ENCODE measurements at regions not wholly inside any gene's neighbourhood (a gene's known extent, or its start where the extent isn't known, plus 50 kb on each side); places are given as distances from the start of the nearest gene placed in this dataset.
A peak's percentile ranks its signal among the peaks of the same experiment; 100 is the strongest.

GRCh38 chr2:156883804-156884203 is 373.7 kb upstream of the GALNT5 start:
- no peak overlapping the region for H3K27ac ChIP-seq (ENCODE audit: low read depth)
- H3K4me1 ChIP-seq (ENCODE audit: insufficient read depth) = peaks cover 5% of the 10 kb centered on the region; the same call in 1 of the 2 replicates
- H3K4me3 Mint-ChIP-seq = no peak overlapping the region
- DNase-seq (ENCODE audit: low spot score) (no peak), ATAC-seq (no peak)
- no peaks in the 10 kb centered on the region for H3K79me2 ChIP-seq (replicated peaks; ENCODE audit: insufficient read depth)
- H3K27me3 Mint-ChIP-seq (ENCODE audit: insufficient read depth, low read depth, poor library complexity) = no peaks in the 10 kb centered on the region
- TF ChIP-seq, protein P1, sequence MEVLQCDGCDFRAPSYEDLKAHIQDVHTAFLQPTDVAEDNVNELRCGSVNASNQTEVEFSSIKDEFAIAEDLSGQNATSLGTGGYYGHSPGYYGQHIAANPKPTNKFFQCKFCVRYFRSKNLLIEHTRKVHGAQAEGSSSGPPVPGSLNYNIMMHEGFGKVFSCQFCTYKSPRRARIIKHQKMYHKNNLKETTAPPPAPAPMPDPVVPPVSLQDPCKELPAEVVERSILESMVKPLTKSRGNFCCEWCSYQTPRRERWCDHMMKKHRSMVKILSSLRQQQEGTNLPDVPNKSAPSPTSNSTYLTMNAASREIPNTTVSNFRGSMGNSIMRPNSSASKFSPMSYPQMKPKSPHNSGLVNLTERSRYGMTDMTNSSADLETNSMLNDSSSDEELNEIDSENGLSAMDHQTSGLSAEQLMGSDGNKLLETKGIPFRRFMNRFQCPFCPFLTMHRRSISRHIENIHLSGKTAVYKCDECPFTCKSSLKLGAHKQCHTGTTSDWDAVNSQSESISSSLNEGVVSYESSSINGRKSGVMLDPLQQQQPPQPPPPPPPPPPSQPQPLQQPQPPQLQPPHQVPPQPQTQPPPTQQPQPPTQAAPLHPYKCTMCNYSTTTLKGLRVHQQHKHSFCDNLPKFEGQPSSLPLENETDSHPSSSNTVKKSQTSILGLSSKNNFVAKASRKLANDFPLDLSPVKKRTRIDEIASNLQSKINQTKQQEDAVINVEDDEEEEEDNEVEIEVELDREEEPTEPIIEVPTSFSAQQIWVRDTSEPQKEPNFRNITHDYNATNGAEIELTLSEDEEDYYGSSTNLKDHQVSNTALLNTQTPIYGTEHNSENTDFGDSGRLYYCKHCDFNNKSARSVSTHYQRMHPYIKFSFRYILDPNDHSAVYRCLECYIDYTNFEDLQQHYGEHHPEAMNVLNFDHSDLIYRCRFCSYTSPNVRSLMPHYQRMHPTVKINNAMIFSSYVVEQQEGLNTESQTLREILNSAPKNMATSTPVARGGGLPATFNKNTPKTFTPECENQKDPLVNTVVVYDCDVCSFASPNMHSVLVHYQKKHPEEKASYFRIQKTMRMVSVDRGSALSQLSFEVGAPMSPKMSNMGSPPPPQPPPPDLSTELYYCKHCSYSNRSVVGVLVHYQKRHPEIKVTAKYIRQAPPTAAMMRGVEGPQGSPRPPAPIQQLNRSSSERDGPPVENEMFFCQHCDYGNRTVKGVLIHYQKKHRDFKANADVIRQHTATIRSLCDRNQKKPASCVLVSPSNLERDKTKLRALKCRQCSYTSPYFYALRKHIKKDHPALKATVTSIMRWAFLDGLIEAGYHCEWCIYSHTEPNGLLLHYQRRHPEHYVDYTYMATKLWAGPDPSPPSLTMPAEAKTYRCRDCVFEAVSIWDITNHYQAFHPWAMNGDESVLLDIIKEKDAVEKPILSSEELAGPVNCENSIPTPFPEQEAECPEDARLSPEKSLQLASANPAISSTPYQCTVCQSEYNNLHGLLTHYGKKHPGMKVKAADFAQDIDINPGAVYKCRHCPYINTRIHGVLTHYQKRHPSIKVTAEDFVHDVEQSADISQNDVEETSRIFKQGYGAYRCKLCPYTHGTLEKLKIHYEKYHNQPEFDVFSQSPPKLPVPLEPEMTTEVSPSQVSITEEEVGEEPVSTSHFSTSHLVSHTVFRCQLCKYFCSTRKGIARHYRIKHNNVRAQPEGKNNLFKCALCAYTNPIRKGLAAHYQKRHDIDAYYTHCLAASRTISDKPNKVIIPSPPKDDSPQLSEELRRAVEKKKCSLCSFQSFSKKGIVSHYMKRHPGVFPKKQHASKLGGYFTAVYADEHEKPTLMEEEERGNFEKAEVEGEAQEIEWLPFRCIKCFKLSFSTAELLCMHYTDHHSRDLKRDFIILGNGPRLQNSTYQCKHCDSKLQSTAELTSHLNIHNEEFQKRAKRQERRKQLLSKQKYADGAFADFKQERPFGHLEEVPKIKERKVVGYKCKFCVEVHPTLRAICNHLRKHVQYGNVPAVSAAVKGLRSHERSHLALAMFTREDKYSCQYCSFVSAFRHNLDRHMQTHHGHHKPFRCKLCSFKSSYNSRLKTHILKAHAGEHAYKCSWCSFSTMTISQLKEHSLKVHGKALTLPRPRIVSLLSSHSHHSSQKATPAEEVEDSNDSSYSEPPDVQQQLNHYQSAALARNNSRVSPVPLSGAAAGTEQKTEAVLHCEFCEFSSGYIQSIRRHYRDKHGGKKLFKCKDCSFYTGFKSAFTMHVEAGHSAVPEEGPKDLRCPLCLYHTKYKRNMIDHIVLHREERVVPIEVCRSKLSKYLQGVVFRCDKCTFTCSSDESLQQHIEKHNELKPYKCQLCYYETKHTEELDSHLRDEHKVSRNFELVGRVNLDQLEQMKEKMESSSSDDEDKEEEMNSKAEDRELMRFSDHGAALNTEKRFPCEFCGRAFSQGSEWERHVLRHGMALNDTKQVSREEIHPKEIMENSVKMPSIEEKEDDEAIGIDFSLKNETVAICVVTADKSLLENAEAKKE (CRISPR knock-in tag; IDR thresholded peaks at IDR 0.05) = no peak
- TF ChIP-seq CTCF (conservative IDR thresholded peaks at IDR 0.05; ENCODE audit: low read depth in 2 of 2) (no peak), STAT1 (IDR thresholded peaks at IDR 0.05; ENCODE audit: unreplicated experiment) (no peak), EZH2phosphoT487 (IDR thresholded peaks at IDR 0.05; ENCODE audit: unreplicated experiment) (no peak), ZNF331 (CRISPR knock-in tag; IDR thresholded peaks at IDR 0.05; ENCODE audit: low read depth) (no peak), REST (IDR thresholded peaks at IDR 0.05; ENCODE audit: unreplicated experiment) (no peak), POLR2AphosphoS5 (IDR thresholded peaks at IDR 0.05; ENCODE audit: low read depth) (no peak), ETS1 (IDR thresholded peaks at IDR 0.05) (no peak), ZNF114 (CRISPR knock-in tag; IDR thresholded peaks at IDR 0.05) (no peak), CREB1 (CRISPR knock-in tag; IDR thresholded peaks at IDR 0.05; ENCODE audit: low read depth) (no peak), JUNB (IDR thresholded peaks at IDR 0.05; ENCODE audit: unreplicated experiment) (no peak), NANOG (IDR thresholded peaks at IDR 0.05; ENCODE audit: borderline replicate concordance) (no peak), EZH2 (IDR thresholded peaks at IDR 0.05; ENCODE audit: low read depth, unreplicated experiment) (no peak)
- H3K36me3 Mint-ChIP-seq (ENCODE audit: low read depth) = no peaks in the 10 kb centered on the region
- H2AFZ ChIP-seq = no peak overlapping the region
- H3K27ac Mint-ChIP-seq = peak overlapping the region; percentile 54
- H3K4me3 ChIP-seq = no peak overlapping the region
- no peaks in the 10 kb centered on the region for H3K9me2 ChIP-seq (ENCODE audit: insufficient read depth)
- H3K4me2 ChIP-seq = no peak overlapping the region
- H3K27me3 ChIP-seq (ENCODE audit: insufficient read depth) = no peaks in the 10 kb centered on the region
- H3K4me1 Mint-ChIP-seq = peaks cover 11% of the 10 kb centered on the region
- no peaks in the 10 kb centered on the region for H3K36me3 ChIP-seq (ENCODE audit: insufficient read depth)
- H3F3A ChIP-seq (replicated peaks; ENCODE audit: low read depth) = no peaks in the 10 kb centered on the region
- no peaks in the 10 kb centered on the region for H3K9me3 Mint-ChIP-seq
- no peaks in the 10 kb centered on the region for H4K20me1 ChIP-seq (replicated peaks; ENCODE audit: insufficient read depth)
